NCI-H526 treated with DMSO at 0.1 percent for 48 hours (cell line): ENCODE measurements at regions not wholly inside any gene's neighbourhood (a gene's known extent, or its start where the extent isn't known, plus 50 kb on each side); places are given as distances from the start of the nearest gene placed in this dataset.
"Not testable (repeated sequence)": the region's sequence is repeated elsewhere in the genome, so short reads cannot be mapped to it uniquely, and the experiment has no call there.

Experiments
- DNase-seq: peaks from one replicate; lab custom pipeline; 2025; lab: John Stamatoyannopoulos, UW

- DNase-seq, result no peak
Observed at GRCh38 chr10:62498271-62498670, 124.1 kb downstream of the ZNF365 start.

GRCh38 chr10:62500116-62500515 is 125.9 kb downstream of the ZNF365 start:
- not testable (repeated sequence) for DNase-seq

GRCh38 chr10:62501547-62501946 is 127.4 kb downstream of the ZNF365 start:
- DNase-seq, result no peak

- DNase-seq, result no peak
Observed at GRCh38 chr10:62502995-62503613, 128.9 kb downstream of the ZNF365 start.

GRCh38 chr10:62503872-62504271 is 129.7 kb downstream of the ZNF365 start:
- DNase-seq, result no peak

- DNase-seq, result no peak
Observed at GRCh38 chr10:62506371-62506770, 132.2 kb downstream of the ZNF365 start.

- no peak for DNase-seq
Observed at GRCh38 chr10:62511238-62511637, 137.1 kb downstream of the ZNF365 start.

GRCh38 chr10:62511656-62512055 is 137.5 kb downstream of the ZNF365 start:
- DNase-seq, result no peak

GRCh38 chr10:62512732-62513475 is 138.7 kb downstream of the ZNF365 start:
- DNase-seq, result no peak

- no peak for DNase-seq
Observed at GRCh38 chr10:62514079-62514693, 140.0 kb downstream of the ZNF365 start.

- DNase-seq, result no peak
Observed at GRCh38 chr10:62517252-62517651, 143.1 kb downstream of the ZNF365 start.

- DNase-seq, result no peak
Observed at GRCh38 chr10:62527019-62527827, 153.1 kb downstream of the ZNF365 start.

- no peak for DNase-seq
Observed at GRCh38 chr10:62528441-62528840, 154.3 kb downstream of the ZNF365 start.

GRCh38 chr10:62529396-62529795 is 155.2 kb downstream of the ZNF365 start:
- DNase-seq, result no peak

GRCh38 chr10:62534031-62534430 is 159.9 kb downstream of the ZNF365 start:
- DNase-seq, result no peak

GRCh38 chr10:62538606-62539005 is 164.4 kb downstream of the ZNF365 start:
- no peak for DNase-seq

GRCh38 chr10:62540389-62540788 is 166.2 kb downstream of the ZNF365 start:
- DNase-seq, result no peak

- no peak for DNase-seq
Observed at GRCh38 chr10:62541811-62542210, 167.6 kb downstream of the ZNF365 start.

- no peak for DNase-seq
Observed at GRCh38 chr10:62543571-62544355, 169.6 kb downstream of the ZNF365 start.

GRCh38 chr10:62545160-62546066 is 171.2 kb downstream of the ZNF365 start:
- no peak for DNase-seq

- DNase-seq, result no peak
Observed at GRCh38 chr10:62548686-62549085, 174.5 kb downstream of the ZNF365 start.
